A673 (cell line): ENCODE measurements at regions not wholly inside any gene's neighbourhood (a gene's known extent, or its start where the extent isn't known, plus 50 kb on each side); places are given as distances from the start of the nearest gene placed in this dataset.

Experiments used
- BruUV-seq: library from RNA; stranded (reverse); fragments of 400-500 nt; replicated peaks from 2 replicates; lab custom pipeline; 2021; lab: Mats Ljungman, UMichigan
- CTCF ChIA-PET: fragments of 300-600 bp; sonication (Branson Sonifier 250); formaldehyde crosslinking; loops from one replicate; lab custom pipeline; 2022; ENCODE audit warnings: antibody characterized with exemption; lab: Charles Lee
- POLR2A ChIA-PET: fragments of 300-600 bp; sonication (Branson Sonifier 250); formaldehyde crosslinking; loops from one replicate; lab custom pipeline; 2022; ENCODE audit warnings: antibody characterized with exemption; ENCODE audit not compliant: low non-redundant PET; lab: Charles Lee
- DNase-seq: peaks from one replicate; pipeline ENCODE4 v3.0.0-alpha.2; 2015; ENCODE audit warnings: low spot score
- H3K27ac ChIP-seq: fragments of 200-600 bp; sonication (generic); 2 replicates; pipeline ENCODE4 v1.5.1; 2016; ENCODE audit warnings: mixed run types, low read depth, mild to moderate bottlenecking, mixed read lengths, antibody characterized with exemption, low read length; ENCODE audit not compliant: poor library complexity, severe bottlenecking
- H3K27me3 ChIP-seq: fragments of 200-600 bp; sonication (generic); replicated peaks from 2 replicates; pipeline ENCODE4 v1.6.1; 2017; ENCODE audit warnings: mixed run types, low read depth, mild to moderate bottlenecking, mixed read lengths, antibody characterized with exemption, low read length; ENCODE audit not compliant: insufficient read depth, poor library complexity
- H3K36me3 ChIP-seq: fragments of 200-600 bp; sonication (generic); 2 replicates; pipeline ENCODE4 v1.6.1; 2016; ENCODE audit warnings: mixed run types, mild to moderate bottlenecking, mixed read lengths, antibody characterized with exemption, low read length; ENCODE audit not compliant: insufficient read depth, poor library complexity, severe bottlenecking
- H3K4me1 ChIP-seq: fragments of 200-600 bp; sonication (generic); 2 replicates; pipeline ENCODE4 v1.6.1; 2017; ENCODE audit warnings: mixed run types, mild to moderate bottlenecking, mixed read lengths, antibody characterized with exemption, low read length; ENCODE audit not compliant: insufficient read depth, poor library complexity, severe bottlenecking
- H3K4me3 ChIP-seq: fragments of 200-600 bp; sonication (generic); 2 replicates; pipeline ENCODE4 v1.5.1; 2016; ENCODE audit warnings: low read depth, mixed run types, mild to moderate bottlenecking, mixed read lengths, low read length; ENCODE audit not compliant: poor library complexity, severe bottlenecking
- H3K9me3 ChIP-seq: fragments of 200-600 bp; sonication (generic); 2 replicates; pipeline ENCODE4 v1.6.1; 2016; ENCODE audit warnings: mixed run types, low read depth, mild to moderate bottlenecking, mixed read lengths, antibody characterized with exemption, low read length; ENCODE audit not compliant: poor library complexity, severe bottlenecking
- CTCF ChIP-seq: fragments of 300-800, 200-600 bp; sonication (generic); conservative IDR thresholded peaks from 2 replicates; pipeline ENCODE4 v1.5.1; 2017; ENCODE audit warnings: low read depth, mild to moderate bottlenecking, antibody characterized with exemption, low read length, moderate library complexity, mixed read lengths
- EZH2 ChIP-seq: fragments of 200-600 bp; sonication (generic); IDR thresholded peaks from 2 replicates; pipeline ENCODE4 v1.6.1; 2017; ENCODE audit warnings: borderline replicate concordance, low read depth, mild to moderate bottlenecking, mixed read lengths, antibody characterized with exemption, low read length; ENCODE audit not compliant: poor library complexity, severe bottlenecking
- intact Hi-C: fragments of 100-400 bp; cut with micrococcal nuclease; formaldehyde crosslinking; loops from one replicate; pipeline ENCODE4 v1.10.0; 2022; ENCODE audit not compliant: unreplicated experiment

- H3K27ac ChIP-seq = no peak overlapping the region
- intact Hi-C loops = no loop called here
These were observed 63.6 kb downstream of the NUDT12 start for GRCh38 chr5:103498800-103499551.

DNA sequence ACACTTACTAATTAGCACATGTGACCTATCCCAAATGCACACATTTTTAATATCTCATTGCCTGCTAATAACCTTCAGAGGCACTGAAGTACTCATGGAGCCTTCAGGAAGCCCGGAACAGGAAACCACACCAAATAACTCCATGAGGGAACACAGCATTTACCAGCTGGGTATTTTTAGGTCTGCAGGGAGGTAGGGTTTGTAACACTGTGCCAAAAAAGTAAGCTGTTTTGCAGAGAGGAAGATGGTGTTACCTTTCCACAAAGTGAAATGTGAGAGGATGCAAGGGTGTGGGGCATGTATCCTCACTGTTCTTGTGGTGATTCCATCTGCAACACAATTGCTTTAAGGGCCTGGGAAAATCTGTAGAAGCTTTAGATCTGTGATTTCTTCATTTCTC is 64.4 kb downstream of the NUDT12 start:
- no TSS peak for BruUV-seq
- Histone ChIP-seq H3K9me3 (peaks cover 5% of the 10 kb centered on the region), H3K4me1 (no peaks in the 10 kb centered on the region), H3K27me3 (no peaks in the 10 kb centered on the region), H3K4me3 (no peak overlapping the region), H3K27ac (no peak overlapping the region), H3K36me3 (no peaks in the 10 kb centered on the region)
- ChIA-PET CTCF (no interaction called here), POLR2A (no interaction called here)
- no peak for TF ChIP-seq CTCF
- TF ChIP-seq EZH2 = no peak
- intact Hi-C loops = no loop called here
- no peak for DNase-seq

More at GRCh38 chr5:103498800-103499551, 63.6 kb downstream of the NUDT12 start:
- ChIA-PET POLR2A (no interaction called here), CTCF (no interaction called here)
- H3K4me1 ChIP-seq = no peaks in the 10 kb centered on the region
- no peak for TF ChIP-seq EZH2
- TF ChIP-seq CTCF = no peak
- no TSS peak for BruUV-seq
- DNase-seq = no peak
- H3K9me3 ChIP-seq = peaks cover 5% of the 10 kb centered on the region
- H3K36me3 ChIP-seq = no peaks in the 10 kb centered on the region
- H3K27me3 ChIP-seq = no peaks in the 10 kb centered on the region
- H3K4me3 ChIP-seq = no peak overlapping the region

DNA sequence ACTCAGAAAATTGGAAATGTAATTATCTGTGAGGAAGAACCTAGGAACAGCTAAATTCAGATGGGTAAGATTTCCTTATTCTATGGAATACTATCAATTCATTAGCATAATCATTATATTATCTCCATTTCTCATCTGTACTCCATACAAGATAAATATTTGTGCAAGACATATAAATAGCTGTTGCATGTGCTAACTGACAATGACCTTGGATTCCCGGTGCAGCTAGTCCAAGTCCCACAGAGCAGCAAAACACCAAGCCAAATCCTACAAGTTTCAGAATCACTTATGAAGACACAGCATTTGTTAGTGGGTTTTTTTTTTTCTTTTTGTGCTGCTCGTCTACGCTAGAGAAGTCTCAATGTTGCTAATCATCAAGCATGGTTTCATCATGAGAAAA is 64.8 kb downstream of the NUDT12 start:
- Histone ChIP-seq H3K4me1 (no peaks in the 10 kb centered on the region), H3K9me3 (peaks cover 5% of the 10 kb centered on the region), H3K27ac (no peak overlapping the region), H3K27me3 (no peaks in the 10 kb centered on the region), H3K36me3 (no peaks in the 10 kb centered on the region), H3K4me3 (no peak overlapping the region)
- ChIA-PET CTCF (no interaction called here), POLR2A (no interaction called here)
- intact Hi-C loops = no loop called here
- BruUV-seq = no TSS peak
- DNase-seq = no peak
- no peak for TF ChIP-seq CTCF
- no peak for TF ChIP-seq EZH2
